ENCODE measurements at regions not wholly inside any gene's neighbourhood (a gene's known extent, or its start where the extent isn't known, plus 50 kb on each side); places are given as distances from the start of the nearest gene placed in this dataset.
A peak's percentile ranks its signal among the peaks of the same experiment; 100 is the strongest.
"Not testable (repeated sequence)": the region's sequence is repeated elsewhere in the genome, so short reads cannot be mapped to it uniquely, and the experiment has no call there.

- no peaks in the 10 kb centered on the region for H3K27me3 ChIP-seq (ENCODE audit: low read length)
- TF ChIP-seq EZH2 (IDR thresholded peaks at IDR 0.05; ENCODE audit: low read length, unreplicated experiment) (no peak), EZH2phosphoT487 (IDR thresholded peaks at IDR 0.05; ENCODE audit: borderline replicate concordance, low read length) (no peak)
- TF ChIP-seq, protein P1, sequence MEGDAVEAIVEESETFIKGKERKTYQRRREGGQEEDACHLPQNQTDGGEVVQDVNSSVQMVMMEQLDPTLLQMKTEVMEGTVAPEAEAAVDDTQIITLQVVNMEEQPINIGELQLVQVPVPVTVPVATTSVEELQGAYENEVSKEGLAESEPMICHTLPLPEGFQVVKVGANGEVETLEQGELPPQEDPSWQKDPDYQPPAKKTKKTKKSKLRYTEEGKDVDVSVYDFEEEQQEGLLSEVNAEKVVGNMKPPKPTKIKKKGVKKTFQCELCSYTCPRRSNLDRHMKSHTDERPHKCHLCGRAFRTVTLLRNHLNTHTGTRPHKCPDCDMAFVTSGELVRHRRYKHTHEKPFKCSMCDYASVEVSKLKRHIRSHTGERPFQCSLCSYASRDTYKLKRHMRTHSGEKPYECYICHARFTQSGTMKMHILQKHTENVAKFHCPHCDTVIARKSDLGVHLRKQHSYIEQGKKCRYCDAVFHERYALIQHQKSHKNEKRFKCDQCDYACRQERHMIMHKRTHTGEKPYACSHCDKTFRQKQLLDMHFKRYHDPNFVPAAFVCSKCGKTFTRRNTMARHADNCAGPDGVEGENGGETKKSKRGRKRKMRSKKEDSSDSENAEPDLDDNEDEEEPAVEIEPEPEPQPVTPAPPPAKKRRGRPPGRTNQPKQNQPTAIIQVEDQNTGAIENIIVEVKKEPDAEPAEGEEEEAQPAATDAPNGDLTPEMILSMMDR (conservative IDR thresholded peaks at IDR 0.05; ENCODE audit: low read depth, low read length), result no peak
- no peaks in the 10 kb centered on the region for H3F3A ChIP-seq (ENCODE audit: low read length, unreplicated experiment)
- H3K4me2 ChIP-seq (ENCODE audit: low read length), result no peak overlapping the region
- peaks cover 13% of the 10 kb centered on the region for H3K4me1 ChIP-seq (ENCODE audit: insufficient read depth, low read length)
- no peak overlapping the region for H3K9ac ChIP-seq (ENCODE audit: low read length)
- BruUV-seq (replicated peaks), result no TSS peak
- no peak overlapping the region for H2AFZ ChIP-seq (ENCODE audit: low read length)
- H4K20me1 ChIP-seq (ENCODE audit: low read length), result no peaks in the 10 kb centered on the region
- CTCF ChIA-PET, result no interaction called here
- H3K36me3 ChIP-seq (ENCODE audit: low read depth, low read length), result no peaks in the 10 kb centered on the region
- H3K4me3 ChIP-seq (ENCODE audit: low read length), result no peak overlapping the region
- no peaks in the 10 kb centered on the region for H3K9me2 ChIP-seq (replicated peaks; ENCODE audit: low read length)
- 0 out of 2 replicates have a peak, but pooled peaks cover 5% of the 10 kb centered on the region for H3K79me2 ChIP-seq (ENCODE audit: low read length)
- POLR2A ChIA-PET (ENCODE audit: unreplicated experiment), result no interaction called here
- H3K27ac ChIP-seq (ENCODE audit: low read length), result no peak overlapping the region
- intact Hi-C loops (cut with micrococcal nuclease), result no loop called here
- H3K9me3 ChIP-seq (ENCODE audit: low read length), result no peaks in the 10 kb centered on the region
- ATAC-seq (no peak), DNase-seq (no peak)
Measured at GRCh38 chr2:240383871-240384700, 51.4 kb upstream of the GPC1 start.

DNA sequence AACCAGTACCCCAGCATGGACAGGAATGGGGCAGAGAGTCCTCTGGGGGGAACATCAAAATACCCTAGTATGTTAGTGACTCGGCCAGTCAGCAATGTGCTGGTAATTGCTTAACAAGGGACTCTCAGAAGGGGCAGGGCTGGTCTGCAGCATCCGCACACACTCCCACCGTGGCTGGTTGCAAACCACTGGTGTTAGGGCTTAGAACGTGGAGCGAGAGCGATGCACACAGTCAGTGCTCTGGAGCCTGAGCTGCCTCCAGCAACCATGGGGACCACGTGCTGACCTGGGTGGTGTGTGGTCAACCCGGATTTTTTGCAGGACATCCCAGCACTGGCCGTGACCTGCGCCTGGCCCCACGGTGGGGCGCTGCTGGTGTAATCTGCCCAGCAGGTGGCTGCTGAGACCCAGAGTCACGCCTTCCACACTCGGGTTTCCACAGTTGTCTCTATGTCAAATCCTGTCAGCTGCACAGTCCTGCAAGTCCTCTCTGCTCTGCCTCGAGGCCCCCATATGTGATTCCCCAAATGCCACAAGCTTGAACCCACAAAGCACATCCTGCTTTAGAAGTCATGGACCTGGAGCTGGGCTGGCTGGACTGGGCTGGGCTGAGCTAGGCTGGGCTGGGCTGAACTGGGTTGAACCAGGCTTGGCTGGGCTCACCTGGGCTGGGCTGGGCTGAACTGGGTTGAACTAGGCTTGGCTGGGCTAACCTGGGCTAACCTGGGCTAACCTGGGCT is 50.6 kb upstream of the GPC1 start:
- intact Hi-C loops (cut with micrococcal nuclease), result no loop called here
- no peaks in the 10 kb centered on the region for H3F3A ChIP-seq (ENCODE audit: low read length, unreplicated experiment)
- ChIA-PET CTCF (no interaction called here), POLR2A (ENCODE audit: unreplicated experiment) (no interaction called here)
- H3K79me2 ChIP-seq (ENCODE audit: low read length), result 0 out of 2 replicates have a peak, but pooled peaks cover 5% of the 10 kb centered on the region
- no peak for ATAC-seq
- no peak overlapping the region for H3K4me3 ChIP-seq (ENCODE audit: low read length)
- peaks cover 13% of the 10 kb centered on the region for H3K4me1 ChIP-seq (ENCODE audit: insufficient read depth, low read length)
- no peak overlapping the region for H3K9ac ChIP-seq (ENCODE audit: low read length)
- H3K9me3 ChIP-seq (ENCODE audit: low read length), result no peaks in the 10 kb centered on the region
- no peaks in the 10 kb centered on the region for H3K36me3 ChIP-seq (ENCODE audit: low read depth, low read length)
- H3K9me2 ChIP-seq (replicated peaks; ENCODE audit: low read length), result no peaks in the 10 kb centered on the region
- no peaks in the 10 kb centered on the region for H3K27me3 ChIP-seq (ENCODE audit: low read length)
- TF ChIP-seq EZH2phosphoT487 (IDR thresholded peaks at IDR 0.05; ENCODE audit: borderline replicate concordance, low read length) (no peak), EZH2 (IDR thresholded peaks at IDR 0.05; ENCODE audit: low read length, unreplicated experiment) (no peak)
- TF ChIP-seq, protein P1 (conservative IDR thresholded peaks at IDR 0.05; ENCODE audit: low read depth, low read length), result no peak
- H3K4me2 ChIP-seq (ENCODE audit: low read length), result no peak overlapping the region
- DNase-seq, result no peak
- BruUV-seq (replicated peaks), result no TSS peak
- H2AFZ ChIP-seq (ENCODE audit: low read length), result no peak overlapping the region
- no peak overlapping the region for H3K27ac ChIP-seq (ENCODE audit: low read length)
- H4K20me1 ChIP-seq (ENCODE audit: low read length), result no peaks in the 10 kb centered on the region

GRCh38 chr2:240385451-240386161 is 49.9 kb upstream of the GPC1 start:
- H4K20me1 ChIP-seq (ENCODE audit: low read length); H3K36me3 ChIP-seq (ENCODE audit: low read depth, low read length); H3K27me3 ChIP-seq (ENCODE audit: low read length); H3K27ac ChIP-seq (ENCODE audit: low read length); H3K9ac ChIP-seq (ENCODE audit: low read length); H3K4me3 ChIP-seq (ENCODE audit: low read length); H3K9me3 ChIP-seq (ENCODE audit: low read length); H3K9me2 ChIP-seq (replicated peaks; ENCODE audit: low read length); CTCF ChIA-PET; H3K79me2 ChIP-seq (ENCODE audit: low read length); H3K4me2 ChIP-seq (ENCODE audit: low read length); H2AFZ ChIP-seq (ENCODE audit: low read length); H3F3A ChIP-seq (ENCODE audit: low read length, unreplicated experiment); BruUV-seq (replicated peaks): not testable (repeated sequence)
- POLR2A ChIA-PET (ENCODE audit: unreplicated experiment), result interaction anchor here (0.6 kb wide), 1 partner anchor 78 kb away, joined by 4 read pairs; no protein-coding TSS in a partner anchor
- peaks cover 13% of the 10 kb centered on the region for H3K4me1 ChIP-seq (ENCODE audit: insufficient read depth, low read length)
- peak; percentile 61 for ATAC-seq
- intact Hi-C loops (cut with micrococcal nuclease), result loop anchor here (2.0 kb wide), 1 partner anchor 49 kb away; the partner anchor contains the start of gene GPC1
- peak; percentile 12 for DNase-seq
